GM19438 (cell line): ENCODE measurements at regions not wholly inside any gene's neighbourhood (a gene's known extent, or its start where the extent isn't known, plus 50 kb on each side); places are given as distances from the start of the nearest gene placed in this dataset.

Experiments
- ATAC-seq: cut with Tn5 transposase; IDR thresholded peaks from one replicate; pipeline ENCODE4 v1.9.1; 2021; ENCODE audit warnings: low read depth; ENCODE audit not compliant: unreplicated experiment

DNA sequence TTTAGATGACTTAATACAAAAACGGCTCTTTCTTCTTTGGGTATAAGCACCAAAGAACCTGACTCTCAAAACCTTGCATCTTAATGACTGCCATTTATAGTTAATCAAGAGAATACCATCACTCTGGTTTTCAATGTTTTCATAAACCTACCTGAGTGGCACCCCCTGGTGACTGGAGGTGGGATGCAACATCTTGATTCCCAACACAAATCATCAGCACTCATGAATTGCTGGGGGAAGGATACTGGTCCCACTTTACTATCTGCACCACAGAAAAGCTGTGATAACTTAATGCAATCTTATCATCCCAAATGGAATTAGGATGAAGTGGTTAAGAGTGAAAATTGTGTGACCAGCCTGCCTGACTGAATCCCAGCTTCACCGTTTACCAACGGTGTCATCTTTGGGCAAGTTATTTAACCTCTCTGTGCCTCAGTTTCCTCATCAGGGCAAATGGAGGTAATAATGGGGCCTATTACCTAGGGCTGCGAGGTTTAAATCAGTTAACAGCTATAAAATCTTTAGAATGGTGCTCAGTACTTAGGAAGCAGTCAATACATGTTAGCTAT lies 366.4 kb downstream of the KLF12 start:
- no peak for ATAC-seq

DNA sequence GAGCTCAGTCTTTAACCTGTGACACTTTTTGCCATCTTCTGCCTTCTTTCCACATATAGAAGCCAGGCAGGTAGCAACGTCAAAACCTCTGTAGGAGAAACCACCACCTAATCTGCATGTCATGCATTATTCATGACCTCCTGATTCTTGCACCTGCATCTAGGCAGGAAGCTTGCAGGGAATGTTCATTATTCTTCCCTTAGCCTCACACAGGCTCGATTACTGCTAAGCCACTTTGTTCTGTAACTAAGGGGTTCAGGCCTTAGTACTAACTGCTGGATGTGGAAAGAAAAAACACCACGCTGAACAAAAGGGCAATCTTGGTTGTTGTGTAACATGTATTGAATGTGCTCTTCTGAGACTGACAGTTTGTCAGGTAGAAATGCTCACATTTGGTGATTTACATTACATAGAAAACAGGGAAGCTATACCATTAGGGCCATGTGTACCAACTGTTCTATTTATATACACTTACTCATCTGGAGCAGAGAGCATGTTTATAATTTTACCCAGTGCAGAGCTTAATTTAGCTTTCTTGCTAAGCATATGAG lies 366.9 kb downstream of the KLF12 start:
- ATAC-seq = no peak

DNA sequence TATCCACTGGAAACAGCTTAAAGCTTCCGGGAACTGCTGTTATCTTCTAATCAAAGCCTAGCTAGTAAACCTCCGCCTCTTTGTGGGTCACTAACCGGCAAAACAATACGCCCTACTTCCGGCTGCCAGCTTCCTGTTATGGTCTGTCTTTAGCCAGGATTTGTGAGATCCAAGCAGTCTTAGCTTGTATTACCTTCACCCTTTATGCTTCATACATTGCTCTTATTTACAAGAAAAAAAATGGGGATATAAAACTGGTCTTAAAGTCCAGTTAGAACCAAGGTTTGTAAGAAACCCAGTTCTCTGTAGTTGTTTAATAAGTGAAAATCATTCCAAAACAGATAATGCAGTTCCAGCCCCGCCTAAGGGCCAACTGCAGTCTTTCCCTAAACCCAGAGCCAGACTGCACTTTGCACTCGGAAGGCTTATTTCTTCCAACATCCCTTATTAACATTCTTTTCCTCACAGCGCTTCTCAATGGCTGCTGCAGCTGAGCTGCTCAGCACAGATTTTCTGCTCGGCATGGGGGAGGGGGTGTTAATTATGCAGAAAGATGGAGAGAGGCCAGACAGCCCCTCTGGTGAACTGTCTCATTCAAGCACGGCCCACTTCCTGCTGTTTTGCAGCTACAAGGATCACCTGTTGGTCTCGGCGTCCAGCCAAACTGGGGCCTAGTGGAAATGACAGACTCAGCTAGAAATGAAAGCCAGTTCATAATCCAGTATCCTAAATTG lies 368.4 kb downstream of the KLF12 start:
- ATAC-seq = peak; percentile 75

DNA sequence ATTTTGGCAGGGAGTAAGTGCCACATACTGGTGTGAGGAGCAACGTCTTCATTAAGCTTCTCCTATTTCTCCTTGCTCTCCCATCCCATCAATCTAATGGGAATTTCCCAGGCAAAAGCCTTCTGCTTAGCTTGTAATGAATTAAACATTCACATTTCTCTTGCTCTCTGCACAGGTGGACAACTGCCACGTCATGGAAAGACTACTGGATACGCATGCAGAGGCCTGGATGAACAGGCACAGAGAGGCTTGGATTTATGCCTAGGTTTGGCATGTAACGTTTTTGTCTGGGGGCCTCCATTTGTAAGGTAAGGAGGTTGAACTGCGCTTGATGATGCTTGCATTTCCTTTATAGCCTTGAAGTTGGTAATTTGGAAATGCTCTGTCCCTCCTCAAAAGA lies 374.8 kb downstream of the KLF12 start:
- ATAC-seq = no peak

DNA sequence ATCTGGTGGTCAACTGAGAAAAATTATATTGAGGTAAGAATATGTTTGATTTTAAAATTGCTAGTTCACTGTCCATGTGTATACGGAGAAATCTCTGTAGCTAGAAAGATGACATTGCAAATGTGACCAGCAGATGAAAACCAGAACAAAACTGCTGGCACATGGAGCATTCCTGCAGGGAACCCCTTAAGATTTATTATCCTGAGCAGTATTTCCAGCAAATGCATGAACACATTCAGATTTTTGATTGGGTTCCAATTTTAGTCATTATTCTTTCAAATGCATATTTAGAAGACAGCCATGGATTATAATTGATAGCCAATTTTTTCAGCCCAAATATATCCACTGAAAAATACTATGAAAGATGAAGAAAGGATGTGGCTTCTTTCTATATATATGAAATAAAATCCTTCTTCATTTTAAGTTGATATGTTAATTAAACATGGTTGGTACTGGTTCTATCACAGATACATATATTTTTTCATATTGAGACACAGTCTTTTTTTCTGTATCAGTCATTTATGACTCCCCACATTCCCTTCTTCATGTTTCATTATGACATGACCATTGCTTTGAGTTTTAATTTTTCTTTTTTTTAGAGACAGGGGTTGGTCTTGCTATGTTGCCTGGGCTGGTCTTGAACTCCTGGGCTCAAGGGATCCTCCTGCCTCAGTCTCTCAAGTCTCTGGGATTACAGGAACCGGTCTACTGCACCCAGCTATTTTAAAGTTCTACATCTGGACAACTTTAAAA lies 376.5 kb downstream of the KLF12 start:
- no peak for ATAC-seq

DNA sequence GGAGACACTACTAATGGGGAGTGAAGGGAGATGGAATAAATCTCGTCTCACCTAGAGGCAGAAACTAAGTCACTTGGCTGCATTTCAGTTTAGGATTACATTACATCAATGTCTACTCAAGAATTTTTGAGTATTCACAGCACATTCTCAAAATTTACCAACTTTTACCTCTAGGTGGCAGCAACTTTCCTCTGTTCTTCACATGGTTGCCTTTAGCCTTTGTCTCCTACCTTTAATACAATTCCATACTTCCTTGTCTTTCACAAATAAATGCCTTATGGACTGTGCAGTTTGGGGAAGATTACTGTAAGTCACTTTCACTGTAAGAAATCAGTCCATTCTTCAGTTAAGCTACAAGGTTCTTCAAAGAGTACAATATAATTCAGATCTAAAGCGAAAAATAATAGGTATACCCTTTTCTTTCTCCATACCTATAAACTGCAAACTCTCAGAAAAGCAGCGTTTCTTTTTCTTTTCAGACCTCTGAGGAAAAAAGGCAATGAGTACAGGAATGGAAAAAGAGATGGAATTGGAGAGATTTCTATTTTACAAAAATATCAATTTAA lies 379.4 kb downstream of the KLF12 start:
- ATAC-seq = peak; percentile 81

DNA sequence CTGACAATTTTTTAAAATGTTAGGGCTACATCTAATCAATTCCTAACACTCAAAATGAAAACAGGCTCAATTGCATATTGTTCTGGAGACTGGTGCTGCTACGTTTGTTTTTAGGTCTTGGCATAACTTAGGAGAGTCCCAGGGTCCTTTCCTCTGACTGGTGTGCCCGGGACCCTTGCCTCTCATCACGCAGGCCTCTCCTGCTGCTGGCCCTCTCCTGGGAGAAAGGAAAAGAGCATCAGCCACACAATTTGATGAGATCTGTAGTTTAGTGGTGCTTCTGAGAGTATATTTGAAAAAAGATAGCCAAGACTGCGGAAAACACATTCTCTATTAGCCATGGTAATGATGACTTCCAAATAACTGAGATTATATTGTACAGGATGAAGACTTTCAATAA lies 380.0 kb downstream of the KLF12 start:
- ATAC-seq = no peak

DNA sequence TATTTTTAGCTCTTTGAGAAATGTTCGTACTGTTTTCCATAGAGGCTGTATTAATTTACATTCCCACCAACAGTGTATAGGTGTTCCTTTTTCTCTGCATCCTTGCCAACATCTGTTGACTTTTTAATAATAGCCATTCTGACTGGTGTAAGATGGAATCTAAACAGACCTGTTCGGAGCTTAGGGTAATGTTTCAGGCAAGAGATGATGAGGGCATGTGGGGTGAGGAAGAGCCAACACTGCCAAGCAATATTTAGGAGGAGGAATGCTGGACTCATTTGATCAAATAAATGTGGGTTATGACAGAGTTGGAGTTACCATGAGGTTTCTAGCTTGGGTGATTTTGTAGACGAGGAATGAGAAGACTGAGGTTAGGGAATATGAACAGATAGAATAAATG lies 382.9 kb downstream of the KLF12 start:
- ATAC-seq = no peak

DNA sequence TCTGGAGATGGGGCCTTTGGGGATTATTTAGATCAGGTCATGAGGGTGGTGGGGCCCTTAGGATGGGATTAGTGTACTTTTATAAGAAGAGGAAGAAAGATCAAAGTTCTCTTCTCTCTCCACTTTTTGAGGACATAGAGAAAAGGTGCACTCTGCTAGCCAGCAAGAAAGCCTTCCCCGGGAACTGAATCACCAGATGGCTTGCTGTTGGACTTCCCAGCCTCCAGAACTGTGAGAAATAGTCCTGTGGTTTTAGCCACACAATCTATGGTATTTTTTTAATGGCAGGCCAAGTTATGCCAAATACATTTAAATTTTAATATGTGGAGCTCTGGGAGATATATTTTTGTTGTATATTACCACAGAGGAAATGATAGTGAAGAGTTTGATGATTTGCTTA lies 385.8 kb downstream of the KLF12 start:
- no peak for ATAC-seq

DNA sequence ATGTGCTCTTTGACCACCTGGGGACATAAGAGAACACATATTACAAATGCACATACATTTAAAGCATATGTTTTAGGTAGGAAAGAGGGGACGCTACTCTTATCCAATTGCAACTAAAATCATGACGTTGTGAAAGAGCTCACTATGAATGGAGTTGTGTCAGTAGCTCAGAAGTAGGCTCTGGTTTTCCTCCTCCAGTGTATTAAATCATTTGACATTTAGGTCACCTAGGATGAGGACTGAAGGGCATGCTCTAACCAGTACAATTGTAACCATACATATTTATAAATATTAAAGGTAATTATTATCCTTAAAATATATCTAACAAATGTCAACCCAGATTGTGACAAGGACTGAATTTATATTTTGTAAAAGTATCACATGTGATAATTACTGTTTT lies 389.0 kb downstream of the KLF12 start:
- no peak for ATAC-seq

DNA sequence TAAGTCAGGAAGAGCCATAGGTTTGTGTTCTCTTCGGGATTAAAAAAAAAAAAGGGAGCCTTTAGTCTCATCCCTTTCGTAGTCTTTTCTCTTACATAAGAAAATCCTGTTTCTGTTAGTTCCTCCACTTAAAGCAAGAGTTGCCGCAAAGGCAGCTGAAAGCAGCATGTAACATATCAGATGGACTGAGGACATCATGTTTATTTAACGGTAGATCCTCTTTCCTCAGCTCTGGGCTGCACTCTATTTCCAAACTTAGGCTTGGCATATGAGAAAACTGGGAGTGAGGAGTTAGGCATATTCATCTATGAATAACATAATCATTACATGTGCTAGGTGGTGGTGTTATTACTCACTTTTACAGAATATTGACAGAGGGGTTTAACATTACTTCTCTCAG lies 391.2 kb downstream of the KLF12 start:
- no peak for ATAC-seq

DNA sequence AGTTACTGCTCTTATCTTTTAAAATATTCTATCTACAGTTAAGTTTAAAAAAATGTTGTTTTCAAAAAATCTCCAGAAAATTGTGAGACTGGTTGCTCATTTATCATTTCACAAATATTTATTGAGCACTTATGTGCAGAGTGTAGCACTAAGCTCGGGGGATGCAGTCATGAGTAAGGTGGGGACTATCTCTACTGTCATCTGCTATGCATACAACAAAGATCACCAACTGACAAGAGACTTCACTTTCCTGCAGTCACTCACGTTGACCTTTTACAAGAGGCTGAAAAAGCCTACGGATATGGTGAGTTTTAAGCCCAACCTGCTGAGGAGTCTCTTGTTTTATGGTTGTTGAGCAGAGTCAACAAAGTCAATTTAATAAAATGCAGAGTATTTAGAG lies 392.5 kb downstream of the KLF12 start:
- ATAC-seq = no peak

DNA sequence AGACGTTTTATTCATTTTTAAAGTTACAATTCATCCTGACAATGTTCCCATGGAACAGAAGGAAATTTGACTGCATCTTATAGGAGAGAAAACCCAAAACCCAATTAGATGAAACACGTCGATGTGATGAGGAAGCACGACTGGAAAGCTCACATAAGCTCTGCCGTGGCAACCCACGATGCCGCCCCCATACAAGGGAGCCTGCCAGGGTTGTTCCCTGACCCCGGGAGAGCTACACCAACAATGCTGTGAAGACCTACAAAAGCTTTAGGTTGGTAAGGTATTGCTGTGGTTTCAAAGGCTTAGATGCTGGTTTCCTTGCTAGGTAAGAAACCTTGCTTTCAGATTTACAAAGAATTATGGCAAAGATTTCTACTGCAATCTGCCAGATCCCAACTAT lies 393.1 kb downstream of the KLF12 start:
- no peak for ATAC-seq

DNA sequence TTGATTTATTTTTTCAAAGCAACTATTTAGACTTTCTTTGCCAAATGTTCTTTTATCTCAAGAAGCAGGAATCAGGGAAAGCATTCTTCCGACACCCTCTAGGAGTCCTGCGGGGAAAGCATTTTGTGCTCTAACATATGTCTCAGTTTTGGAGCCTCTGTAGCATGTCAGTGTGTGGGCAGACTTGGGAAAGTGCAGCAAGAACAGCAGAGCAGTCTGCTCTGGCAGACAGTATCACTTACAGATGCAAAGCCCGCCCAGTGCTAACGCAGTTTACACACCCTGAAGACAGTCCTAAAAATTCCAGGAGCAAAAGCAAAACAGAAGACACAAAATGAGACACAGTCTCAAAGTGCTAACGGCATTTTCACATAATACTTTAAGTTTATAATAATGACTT lies 393.5 kb downstream of the KLF12 start:
- ATAC-seq = no peak

DNA sequence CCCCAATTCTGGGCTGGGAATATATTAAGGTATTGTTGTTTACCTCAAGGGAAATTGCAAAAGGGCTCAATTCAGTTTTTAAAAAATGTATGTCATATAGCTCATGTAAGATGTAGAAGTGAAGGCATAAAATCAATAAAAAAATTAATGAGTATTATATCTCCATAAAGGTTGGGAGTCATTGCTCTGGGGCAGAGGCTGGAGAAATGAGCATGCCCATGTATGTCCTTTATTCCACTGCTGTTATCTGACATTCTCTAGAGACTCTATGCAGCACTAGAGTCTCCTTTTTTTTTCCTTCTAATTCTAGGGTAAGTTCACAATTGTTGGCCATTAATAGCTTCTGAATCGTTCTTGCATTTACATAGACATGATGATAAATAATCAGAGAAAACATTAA lies 394.8 kb downstream of the KLF12 start:
- ATAC-seq = no peak

DNA sequence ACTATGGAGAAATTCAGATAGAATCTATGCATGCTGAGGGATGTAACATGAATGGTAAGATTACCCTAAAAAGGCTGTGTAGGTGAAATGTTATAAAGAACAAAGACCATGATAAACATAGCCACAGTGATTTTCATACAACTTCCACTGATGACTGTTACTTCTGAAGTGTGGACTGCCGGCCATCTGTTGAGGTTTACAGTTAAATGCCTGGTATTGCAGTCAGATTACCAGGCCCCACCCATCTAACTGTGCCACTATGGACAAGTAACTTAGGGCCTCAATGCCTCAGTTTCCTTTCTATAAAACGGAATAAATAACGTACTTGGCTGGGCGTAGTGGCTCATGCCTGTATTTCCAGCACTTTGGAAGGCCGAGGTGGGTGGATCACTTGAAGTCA lies 395.6 kb downstream of the KLF12 start:
- ATAC-seq = no peak

DNA sequence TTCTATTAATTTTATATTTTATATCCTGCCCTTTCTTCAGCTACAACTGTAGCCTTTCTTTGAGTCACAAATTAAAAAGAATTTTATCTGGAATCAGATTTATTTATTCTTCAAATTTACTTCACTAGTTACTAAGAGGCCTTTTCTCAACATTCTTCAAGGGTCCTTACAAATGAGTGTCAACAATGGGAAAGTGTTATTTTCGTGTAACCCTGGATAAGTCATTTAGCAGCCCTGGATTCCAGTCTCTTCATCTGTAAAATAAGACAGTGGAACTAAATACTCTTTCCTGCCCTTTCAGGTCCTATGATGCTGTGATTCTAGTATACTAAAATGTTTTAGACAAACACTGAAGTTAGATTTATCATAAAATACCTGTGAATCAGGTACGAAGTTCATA lies 397.0 kb downstream of the KLF12 start:
- no peak for ATAC-seq

DNA sequence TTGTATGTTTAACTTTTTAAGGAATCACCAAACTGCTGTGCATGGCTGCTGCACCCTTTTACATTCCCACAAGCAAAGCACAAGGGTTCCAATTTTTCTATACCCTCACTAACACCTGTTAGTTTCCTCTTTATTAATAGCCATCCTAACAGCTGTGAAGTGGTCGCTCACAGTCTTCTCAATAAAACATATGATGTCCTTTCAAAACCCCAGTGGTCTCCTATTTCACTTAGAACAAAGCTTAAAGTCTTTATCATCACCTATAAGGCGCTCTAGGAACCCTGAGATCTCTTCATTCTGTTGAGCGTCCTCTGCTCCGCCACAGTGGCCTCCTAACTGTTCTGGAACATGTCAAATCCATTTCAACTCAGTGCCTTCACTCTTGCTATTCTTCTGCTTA lies 400.5 kb downstream of the KLF12 start:
- ATAC-seq = no peak

DNA sequence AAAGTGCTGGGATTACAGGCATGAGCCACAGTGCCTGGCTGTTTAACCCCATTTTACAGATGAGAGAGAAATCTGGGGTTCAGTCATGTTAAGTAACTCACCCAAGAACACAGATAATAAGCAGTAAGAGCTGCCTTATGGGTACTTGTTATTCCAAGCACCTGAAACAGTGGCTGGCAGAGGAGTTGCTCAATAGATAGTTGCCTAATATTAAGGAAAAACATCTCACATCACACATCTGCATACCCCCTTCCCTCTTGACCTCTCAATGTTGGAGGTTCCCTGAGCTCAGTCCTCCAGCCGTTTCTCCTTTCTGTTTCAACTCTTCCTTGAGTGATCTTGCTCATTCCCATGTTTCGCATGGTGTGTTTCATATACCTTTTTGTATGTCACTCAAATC lies 401.9 kb downstream of the KLF12 start:
- ATAC-seq = no peak

DNA sequence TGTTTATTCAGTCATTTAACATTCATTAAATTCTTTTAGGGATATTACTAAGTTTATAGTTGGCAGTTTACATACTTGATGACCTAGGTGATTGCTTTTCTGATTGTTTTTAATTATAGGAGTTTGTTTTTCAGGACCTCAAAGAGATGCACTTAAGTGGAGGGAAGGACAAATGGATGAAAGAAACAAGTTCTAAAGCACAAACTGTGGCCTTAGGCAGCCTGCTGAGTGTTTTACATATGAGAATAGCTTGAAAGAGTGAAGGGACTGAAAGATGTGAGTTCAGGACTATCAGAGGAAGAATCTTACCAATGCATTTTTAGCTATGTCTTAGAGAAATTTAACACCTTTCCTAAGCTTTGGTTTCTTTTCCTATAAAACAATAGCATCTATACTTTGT lies 402.6 kb downstream of the KLF12 start:
- ATAC-seq = no peak

DNA sequence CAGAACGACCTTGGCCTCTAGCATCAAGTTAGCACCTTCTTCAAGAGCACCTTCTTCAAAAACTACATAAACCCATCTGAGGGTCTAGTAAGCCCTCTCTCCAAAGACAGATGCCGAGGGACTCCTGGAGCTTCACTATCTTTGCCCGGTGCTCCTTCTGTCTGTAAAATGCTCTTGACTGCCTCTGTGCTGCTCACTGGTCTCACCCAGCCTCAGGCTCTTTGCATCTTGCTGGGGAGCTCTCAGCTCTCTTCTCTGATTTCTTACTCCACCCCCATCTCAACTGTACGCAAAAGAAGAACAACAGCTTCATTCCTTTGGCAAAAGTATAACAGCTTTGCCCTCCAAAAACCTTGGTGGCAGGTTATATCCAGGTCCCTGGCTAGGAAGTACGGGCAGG lies 404.2 kb downstream of the KLF12 start:
- no peak for ATAC-seq
